ENCODE measurements at regions not wholly inside any gene's neighbourhood (a gene's known extent, or its start where the extent isn't known, plus 50 kb on each side); places are given as distances from the start of the nearest gene placed in this dataset.

DNA sequence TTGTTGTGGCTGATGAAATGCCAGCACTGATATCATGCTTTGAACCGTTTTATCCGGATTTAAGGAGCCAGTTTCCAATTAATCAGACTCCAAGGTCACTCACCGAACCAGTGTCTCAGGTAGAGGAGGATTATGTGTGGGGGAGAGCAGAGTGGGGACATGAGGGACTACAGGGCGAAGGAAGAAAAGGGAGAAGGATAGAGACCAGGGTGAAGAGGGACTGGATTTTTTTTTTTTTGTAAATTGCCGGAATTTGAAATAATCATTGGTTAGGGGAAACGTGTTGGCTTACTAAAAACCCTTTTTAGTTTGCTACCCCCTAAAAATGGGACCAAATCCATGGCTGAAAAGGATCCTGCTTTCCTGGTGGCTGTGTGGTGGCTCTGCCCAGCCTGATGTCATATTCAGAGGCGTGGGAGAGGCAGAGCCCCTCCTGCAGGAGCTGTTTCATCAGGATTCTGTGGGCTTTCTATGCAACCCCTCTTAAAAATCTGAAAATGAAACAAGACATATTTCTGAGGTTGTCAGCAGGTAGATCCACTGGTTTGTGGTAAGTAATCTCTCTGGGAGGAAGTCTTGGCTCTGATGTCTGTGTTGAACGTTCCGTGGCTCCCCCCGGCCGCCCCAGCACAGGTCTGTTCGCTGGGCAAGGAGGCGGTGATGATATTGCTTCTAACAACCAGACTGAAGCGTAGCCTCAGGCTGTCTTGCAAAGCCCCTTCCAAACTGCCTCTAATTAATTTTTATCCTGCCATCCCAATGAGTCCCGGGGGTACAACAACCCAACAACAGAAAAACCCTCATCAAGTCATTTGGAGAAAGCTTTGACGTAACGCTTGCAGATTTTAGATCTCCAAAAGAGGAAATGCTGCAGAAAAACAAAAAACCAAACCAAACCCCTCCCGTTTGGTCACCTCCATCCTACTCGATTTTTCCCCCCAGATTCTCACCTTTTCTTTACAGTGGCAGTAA is 143.0 kb upstream of the ZFHX3 start:
- Histone ChIP-seq H4K20me1 (ENCODE audit: insufficient read depth) (no peaks in the 10 kb centered on the region), H3K4me3 (replicated peaks in 1 of 2; ENCODE audit: low read depth in 1 of 2, low read length in 2 of 2) (no peak overlapping the region), H3K27me3 (ENCODE audit: insufficient read depth, low read length) (peaks cover 14% of the 10 kb centered on the region), H3K79me2 (ENCODE audit: insufficient read depth, low read length) (no peaks in the 10 kb centered on the region), H3K9me3 (ENCODE audit: control insufficient read depth in 1 of 2, insufficient read depth in 1 of 2, low read depth in 1 of 2, low read length in 2 of 2) (no peaks in the 10 kb centered on the region), H3K9me2 (ENCODE audit: insufficient read depth) (no peaks in the 10 kb centered on the region), H3K4me2 (ENCODE audit: low read length) (no peak overlapping the region), H3K4me1 (ENCODE audit: control insufficient read depth in 1 of 2, insufficient read depth in 2 of 2, low read length in 2 of 2) (no peaks in the 10 kb centered on the region), H3K27ac (ENCODE audit: low read depth, low read length) (no peak overlapping the region), H3K9ac (ENCODE audit: low read length) (no peak overlapping the region), H2AFZ (ENCODE audit: low read depth, low read length, poor library complexity, severe bottlenecking) (no peak overlapping the region), H3K36me3 (ENCODE audit: control insufficient read depth in 1 of 2, insufficient read depth in 2 of 2, low read length in 2 of 2) (no peaks in the 10 kb centered on the region)
- no peak for DNase-seq (ENCODE audit: low read depth, low spot score)
- POLR2A ChIA-PET, result no interaction called here
- CTCF ChIA-PET, result no interaction called here
- intact Hi-C loops (cut with micrococcal nuclease), result no loop called here
- TF ChIP-seq, protein P1, sequence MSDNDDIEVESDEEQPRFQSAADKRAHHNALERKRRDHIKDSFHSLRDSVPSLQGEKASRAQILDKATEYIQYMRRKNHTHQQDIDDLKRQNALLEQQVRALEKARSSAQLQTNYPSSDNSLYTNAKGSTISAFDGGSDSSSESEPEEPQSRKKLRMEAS (IDR thresholded peaks at IDR 0.05), result no peak
- TF ChIP-seq, protein P2, sequence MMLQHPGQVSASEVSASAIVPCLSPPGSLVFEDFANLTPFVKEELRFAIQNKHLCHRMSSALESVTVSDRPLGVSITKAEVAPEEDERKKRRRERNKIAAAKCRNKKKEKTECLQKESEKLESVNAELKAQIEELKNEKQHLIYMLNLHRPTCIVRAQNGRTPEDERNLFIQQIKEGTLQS (IDR thresholded peaks at IDR 0.05), result no peak
- TF ChIP-seq EZH2phosphoT487 (IDR thresholded peaks at IDR 0.05; ENCODE audit: borderline replicate concordance) (no peak), RAD21 (IDR thresholded peaks at IDR 0.05; ENCODE audit: low read depth) (no peak), POLR2A (IDR thresholded peaks at IDR 0.05; ENCODE audit: borderline replicate concordance, extremely low read depth, insufficient read depth, insufficient read length) (no peak), ELF1 (IDR thresholded peaks at IDR 0.05; ENCODE audit: borderline replicate concordance, low read depth) (no peak), SRF (IDR thresholded peaks at IDR 0.05; ENCODE audit: low read depth) (no peak), ZFX (IDR thresholded peaks at IDR 0.05) (no peak), SIN3A (IDR thresholded peaks at IDR 0.05; ENCODE audit: low read depth) (no peak), YY1 (IDR thresholded peaks at IDR 0.05; ENCODE audit: extremely low read depth, insufficient replicate concordance, low read depth, low read length) (no peak), TCF7L2 (IDR thresholded peaks at IDR 0.05; ENCODE audit: borderline replicate concordance, extremely low read depth, insufficient read depth, insufficient read length) (no peak), EZH2 (IDR thresholded peaks at IDR 0.05) (no peak), CEBPB (IDR thresholded peaks at IDR 0.05; ENCODE audit: low read depth) (no peak), CBX3 (IDR thresholded peaks at IDR 0.05; ENCODE audit: low read depth) (no peak), EGR1 (IDR thresholded peaks at IDR 0.05; ENCODE audit: low read depth) (no peak), FOSL1 (IDR thresholded peaks at IDR 0.05; ENCODE audit: low read depth) (no peak), ZNF274 (IDR thresholded peaks at IDR 0.05; ENCODE audit: low read depth, low read length) (no peak)
- TF ChIP-seq, protein P3, sequence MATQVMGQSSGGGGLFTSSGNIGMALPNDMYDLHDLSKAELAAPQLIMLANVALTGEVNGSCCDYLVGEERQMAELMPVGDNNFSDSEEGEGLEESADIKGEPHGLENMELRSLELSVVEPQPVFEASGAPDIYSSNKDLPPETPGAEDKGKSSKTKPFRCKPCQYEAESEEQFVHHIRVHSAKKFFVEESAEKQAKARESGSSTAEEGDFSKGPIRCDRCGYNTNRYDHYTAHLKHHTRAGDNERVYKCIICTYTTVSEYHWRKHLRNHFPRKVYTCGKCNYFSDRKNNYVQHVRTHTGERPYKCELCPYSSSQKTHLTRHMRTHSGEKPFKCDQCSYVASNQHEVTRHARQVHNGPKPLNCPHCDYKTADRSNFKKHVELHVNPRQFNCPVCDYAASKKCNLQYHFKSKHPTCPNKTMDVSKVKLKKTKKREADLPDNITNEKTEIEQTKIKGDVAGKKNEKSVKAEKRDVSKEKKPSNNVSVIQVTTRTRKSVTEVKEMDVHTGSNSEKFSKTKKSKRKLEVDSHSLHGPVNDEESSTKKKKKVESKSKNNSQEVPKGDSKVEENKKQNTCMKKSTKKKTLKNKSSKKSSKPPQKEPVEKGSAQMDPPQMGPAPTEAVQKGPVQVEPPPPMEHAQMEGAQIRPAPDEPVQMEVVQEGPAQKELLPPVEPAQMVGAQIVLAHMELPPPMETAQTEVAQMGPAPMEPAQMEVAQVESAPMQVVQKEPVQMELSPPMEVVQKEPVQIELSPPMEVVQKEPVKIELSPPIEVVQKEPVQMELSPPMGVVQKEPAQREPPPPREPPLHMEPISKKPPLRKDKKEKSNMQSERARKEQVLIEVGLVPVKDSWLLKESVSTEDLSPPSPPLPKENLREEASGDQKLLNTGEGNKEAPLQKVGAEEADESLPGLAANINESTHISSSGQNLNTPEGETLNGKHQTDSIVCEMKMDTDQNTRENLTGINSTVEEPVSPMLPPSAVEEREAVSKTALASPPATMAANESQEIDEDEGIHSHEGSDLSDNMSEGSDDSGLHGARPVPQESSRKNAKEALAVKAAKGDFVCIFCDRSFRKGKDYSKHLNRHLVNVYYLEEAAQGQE (IDR thresholded peaks at IDR 0.05; ENCODE audit: low read depth), result no peak
- TF ChIP-seq, protein P4, sequence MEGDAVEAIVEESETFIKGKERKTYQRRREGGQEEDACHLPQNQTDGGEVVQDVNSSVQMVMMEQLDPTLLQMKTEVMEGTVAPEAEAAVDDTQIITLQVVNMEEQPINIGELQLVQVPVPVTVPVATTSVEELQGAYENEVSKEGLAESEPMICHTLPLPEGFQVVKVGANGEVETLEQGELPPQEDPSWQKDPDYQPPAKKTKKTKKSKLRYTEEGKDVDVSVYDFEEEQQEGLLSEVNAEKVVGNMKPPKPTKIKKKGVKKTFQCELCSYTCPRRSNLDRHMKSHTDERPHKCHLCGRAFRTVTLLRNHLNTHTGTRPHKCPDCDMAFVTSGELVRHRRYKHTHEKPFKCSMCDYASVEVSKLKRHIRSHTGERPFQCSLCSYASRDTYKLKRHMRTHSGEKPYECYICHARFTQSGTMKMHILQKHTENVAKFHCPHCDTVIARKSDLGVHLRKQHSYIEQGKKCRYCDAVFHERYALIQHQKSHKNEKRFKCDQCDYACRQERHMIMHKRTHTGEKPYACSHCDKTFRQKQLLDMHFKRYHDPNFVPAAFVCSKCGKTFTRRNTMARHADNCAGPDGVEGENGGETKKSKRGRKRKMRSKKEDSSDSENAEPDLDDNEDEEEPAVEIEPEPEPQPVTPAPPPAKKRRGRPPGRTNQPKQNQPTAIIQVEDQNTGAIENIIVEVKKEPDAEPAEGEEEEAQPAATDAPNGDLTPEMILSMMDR (IDR thresholded peaks at IDR 0.05 in 2 of 3, conservative IDR thresholded peaks at IDR 0.05 in 1 of 3; ENCODE audit: borderline replicate concordance in 1 of 3, insufficient read depth in 1 of 3, low read depth in 2 of 3, low read length in 2 of 3), result no peak
- BruUV-seq (replicated peaks), result no TSS peak
- ATAC-seq, result no peak
- RAD21 ChIA-PET (ENCODE audit: low non-redundant PET in 1 of 2, low total read pairs in 2 of 2, uncharacterized antibody in 2 of 2, unreplicated experiment in 2 of 2), result no interaction called here
